Hematopoietic multipotent progenitor cell treated with erythropoietin and hydrocortisone succinate and interleukin-3 and kit ligand, for 17 days (in vitro differentiated cells): ENCODE measurements at regions not wholly inside any gene's neighbourhood (a gene's known extent, or its start where the extent isn't known, plus 50 kb on each side); places are given as distances from the start of the nearest gene placed in this dataset.
"Not testable (repeated sequence)": the region's sequence is repeated elsewhere in the genome, so short reads cannot be mapped to it uniquely, and the experiment has no call there.

ENCODE experiments used
- DNase-seq: peaks from one replicate; pipeline ENCODE4 v3.0.0-alpha.2; 2015; ENCODE audit warnings: low spot score

- no peak for DNase-seq
Measured at GRCh38 chr6:168193816-168194721, 115.1 kb upstream of the FRMD1 start.

- no peak for DNase-seq
Measured at GRCh38 chr6:168192901-168193815, 114.1 kb upstream of the FRMD1 start.

GRCh38 chr6:168192195-168192900 is 113.3 kb upstream of the FRMD1 start:
- DNase-seq, result no peak

GRCh38 chr6:168190646-168191443 is 111.8 kb upstream of the FRMD1 start:
- DNase-seq, result no peak

GRCh38 chr6:168190014-168190405 is 111.0 kb upstream of the FRMD1 start:
- no peak for DNase-seq

- DNase-seq, result no peak
Measured at GRCh38 chr6:168189200-168190013, 110.4 kb upstream of the FRMD1 start.

GRCh38 chr6:168188369-168189199 is 109.6 kb upstream of the FRMD1 start:
- no peak for DNase-seq

- no peak for DNase-seq
Measured at GRCh38 chr6:168186438-168186837, 107.4 kb upstream of the FRMD1 start.

- not testable (repeated sequence) for DNase-seq
Measured at GRCh38 chr6:168186018-168186417, 107.0 kb upstream of the FRMD1 start.

GRCh38 chr6:168184701-168185100 is 105.7 kb upstream of the FRMD1 start:
- DNase-seq, result no peak

- no peak for DNase-seq
Measured at GRCh38 chr6:168183613-168183970, 104.6 kb upstream of the FRMD1 start.

- no peak for DNase-seq
Measured at GRCh38 chr6:168182908-168183612, 104.0 kb upstream of the FRMD1 start.

GRCh38 chr6:168182366-168182765 is 103.4 kb upstream of the FRMD1 start:
- DNase-seq, result no peak

- DNase-seq, result no peak
Measured at GRCh38 chr6:168181876-168182275, 102.9 kb upstream of the FRMD1 start.

- no peak for DNase-seq
Measured at GRCh38 chr6:168181316-168181715, 102.3 kb upstream of the FRMD1 start.

GRCh38 chr6:168180548-168181011 is 101.6 kb upstream of the FRMD1 start:
- no peak for DNase-seq

- DNase-seq, result no peak
Measured at GRCh38 chr6:168179702-168180382, 100.8 kb upstream of the FRMD1 start.

GRCh38 chr6:168179133-168179532 is 100.1 kb upstream of the FRMD1 start:
- DNase-seq, result no peak
